ENCODE measurements at regions not wholly inside any gene's neighbourhood (a gene's known extent, or its start where the extent isn't known, plus 50 kb on each side); places are given as distances from the start of the nearest gene placed in this dataset.

DNA sequence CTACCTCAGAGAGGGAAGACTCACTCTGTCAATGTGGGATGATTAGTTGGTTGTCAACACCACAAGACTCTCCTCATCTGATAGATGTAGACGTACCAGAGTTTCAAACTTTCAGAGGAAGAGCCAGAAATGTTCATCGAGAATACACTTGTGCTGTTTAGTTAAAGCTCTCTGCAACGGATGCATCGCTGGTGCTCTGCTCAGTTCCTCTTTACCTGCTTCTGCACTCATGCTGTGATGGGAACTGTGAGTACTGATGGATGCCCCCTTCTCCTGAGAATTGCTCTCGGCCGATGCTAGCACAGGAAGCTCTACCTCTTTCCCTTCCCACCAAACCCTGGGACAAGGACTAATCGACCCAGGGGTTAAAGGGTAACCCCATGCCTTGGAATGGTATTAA is 51.8 kb upstream of the CCDC54 start:
- Mint-ChIP-seq H3K27ac (no peak overlapping the region), H3K4me1 (no peaks in the 10 kb centered on the region), H3K36me3 (no peaks in the 10 kb centered on the region), H3K4me3 (no peak overlapping the region), H3K27me3 (peaks cover 0 to 6% of the 10 kb centered on the region in 2 donors), H3K9me3 (no peaks in the 10 kb centered on the region)
- no peak overlapping the region for H3K27ac ChIP-seq (ENCODE audit: low read length)
- no peaks in the 10 kb centered on the region for H3K27me3 ChIP-seq (replicated peaks in 1 of 2; ENCODE audit: control insufficient read depth in 2 of 2, extremely low read depth in 1 of 2, insufficient read depth in 2 of 2, low read length in 1 of 2)
- no peaks in the 10 kb centered on the region for H3K9me3 ChIP-seq
- H3K4me3 ChIP-seq (ENCODE audit: control insufficient read depth in 1 of 2, extremely low read depth in 1 of 2, low read length in 1 of 2): no peak overlapping the region
- DNase-seq (no peak), ATAC-seq (replicated peaks in 1 of 4) (no peak)
- POLR2A ChIA-PET: no interaction called here
- WGBS (ENCODE audit: insufficient coverage): 80% methylated on average over 3 of the region's 7 CpGs
- H3K4me1 ChIP-seq (ENCODE audit: control insufficient read depth in 1 of 2, extremely low read depth in 1 of 2, insufficient read depth in 2 of 2, low read length in 2 of 2): no peaks in the 10 kb centered on the region
- no peaks in the 10 kb centered on the region for H3K36me3 ChIP-seq (ENCODE audit: control insufficient read depth in 2 of 2, extremely low read depth in 1 of 2, insufficient read depth in 1 of 2, low read length in 1 of 2)
- CTCF ChIA-PET: no interaction called here
